Testis (tissue), 2 donors: ENCODE measurements at regions not wholly inside any gene's neighbourhood (a gene's known extent, or its start where the extent isn't known, plus 50 kb on each side); places are given as distances from the start of the nearest gene placed in this dataset.

ENCODE experiments used
- CTCF ChIP-seq, 3 experiments: fragments of 450-650 bp in 2 of 3; fragments of 200-600 bp in 1 of 3; sonication (generic) in 1 of 3; IDR thresholded peaks; one replicate each; pipeline ENCODE4 v1.5.1; 2016 to 2019; ENCODE audit warnings: antibody characterized with exemption in 3 of 3, mild to moderate bottlenecking in 2 of 3, moderate library complexity in 1 of 3
- POLR2A ChIP-seq: fragments of 450-650 bp; IDR thresholded peaks from one replicate; pipeline ENCODE4 v1.6.1; 2017; ENCODE audit warnings: antibody characterized with exemption, mild to moderate bottlenecking, moderate library complexity

GRCh38 chr1:182259229-182259872, 132.2 kb downstream of the GLUL start:
- TF ChIP-seq CTCF (IDR thresholded peaks at IDR 0.05) (no peak), POLR2A (no peak)
